ENCODE measurements at regions not wholly inside any gene's neighbourhood (a gene's known extent, or its start where the extent isn't known, plus 50 kb on each side); places are given as distances from the start of the nearest gene placed in this dataset.

GRCh38 chr3:126263539-126263938 lies 83.2 kb upstream of the ALDH1L1 start:
- no peak overlapping the region for H3K4me3 ChIP-seq (IDR thresholded peaks at IDR 0.05; ENCODE audit: insufficient read depth, low read depth, low read length)
- no peak overlapping the region for H3K9ac ChIP-seq
- no peak for TF ChIP-seq CTCF (conservative IDR thresholded peaks at IDR 0.05; ENCODE audit: low read depth, low read length)
- no peak overlapping the region for H2AFZ ChIP-seq (ENCODE audit: low read depth)
- no peaks in the 10 kb centered on the region for H4K20me1 ChIP-seq (ENCODE audit: insufficient read depth)
- H3K36me3 ChIP-seq (ENCODE audit: insufficient read depth), result no peaks in the 10 kb centered on the region
- H3K79me2 ChIP-seq (ENCODE audit: insufficient read depth, low read depth), result no peaks in the 10 kb centered on the region
- H3K4me1 ChIP-seq (ENCODE audit: low read depth, poor library complexity, severe bottlenecking), result no peaks in the 10 kb centered on the region
- no peaks in the 10 kb centered on the region for H3K27me3 ChIP-seq (ENCODE audit: insufficient read depth, low read depth)
- no peak overlapping the region for H3K27ac ChIP-seq
- H3K4me2 ChIP-seq, result no peak overlapping the region

GRCh38 chr3:126262227-126262626 lies 81.8 kb upstream of the ALDH1L1 start:
- Histone ChIP-seq H4K20me1 (ENCODE audit: insufficient read depth) (no peaks in the 10 kb centered on the region), H3K79me2 (ENCODE audit: insufficient read depth, low read depth) (no peaks in the 10 kb centered on the region), H3K4me1 (ENCODE audit: low read depth, poor library complexity, severe bottlenecking) (no peaks in the 10 kb centered on the region), H3K9ac (no peak overlapping the region), H3K27me3 (ENCODE audit: insufficient read depth, low read depth) (no peaks in the 10 kb centered on the region), H3K27ac (no peak overlapping the region), H3K4me2 (no peak overlapping the region), H3K4me3 (IDR thresholded peaks at IDR 0.05; ENCODE audit: insufficient read depth, low read depth, low read length) (no peak overlapping the region), H2AFZ (ENCODE audit: low read depth) (no peak overlapping the region), H3K36me3 (ENCODE audit: insufficient read depth) (no peaks in the 10 kb centered on the region)
- no peak for TF ChIP-seq CTCF (conservative IDR thresholded peaks at IDR 0.05; ENCODE audit: low read depth, low read length)

- Histone ChIP-seq H3K79me2 (ENCODE audit: insufficient read depth, low read depth) (no peaks in the 10 kb centered on the region), H3K4me1 (ENCODE audit: low read depth, poor library complexity, severe bottlenecking) (no peaks in the 10 kb centered on the region), H4K20me1 (ENCODE audit: insufficient read depth) (no peaks in the 10 kb centered on the region), H3K4me3 (IDR thresholded peaks at IDR 0.05; ENCODE audit: insufficient read depth, low read depth, low read length) (no peak overlapping the region), H3K9ac (no peak overlapping the region), H3K4me2 (no peak overlapping the region), H2AFZ (ENCODE audit: low read depth) (no peak overlapping the region), H3K27me3 (ENCODE audit: insufficient read depth, low read depth) (no peaks in the 10 kb centered on the region), H3K27ac (no peak overlapping the region), H3K36me3 (ENCODE audit: insufficient read depth) (no peaks in the 10 kb centered on the region)
- no peak for TF ChIP-seq CTCF (conservative IDR thresholded peaks at IDR 0.05; ENCODE audit: low read depth, low read length)
Measured at GRCh38 chr3:126261037-126261436, 80.7 kb upstream of the ALDH1L1 start.

- Histone ChIP-seq H3K36me3 (ENCODE audit: insufficient read depth) (no peaks in the 10 kb centered on the region), H4K20me1 (ENCODE audit: insufficient read depth) (no peaks in the 10 kb centered on the region), H3K4me3 (IDR thresholded peaks at IDR 0.05; ENCODE audit: insufficient read depth, low read depth, low read length) (no peak overlapping the region), H3K9ac (no peak overlapping the region), H2AFZ (ENCODE audit: low read depth) (no peak overlapping the region), H3K27ac (no peak overlapping the region), H3K4me2 (no peak overlapping the region), H3K27me3 (ENCODE audit: insufficient read depth, low read depth) (no peaks in the 10 kb centered on the region), H3K79me2 (ENCODE audit: insufficient read depth, low read depth) (no peaks in the 10 kb centered on the region), H3K4me1 (ENCODE audit: low read depth, poor library complexity, severe bottlenecking) (no peaks in the 10 kb centered on the region)
- TF ChIP-seq CTCF (conservative IDR thresholded peaks at IDR 0.05; ENCODE audit: low read depth, low read length), result no peak; the same call in 1 of the 2 replicates
Measured at GRCh38 chr3:126259411-126260391, 79.3 kb upstream of the ALDH1L1 start.

All from KMS-11 (cell line).